PC-3 (cell line): ENCODE measurements at regions not wholly inside any gene's neighbourhood (a gene's known extent, or its start where the extent isn't known, plus 50 kb on each side); places are given as distances from the start of the nearest gene placed in this dataset.
A peak's percentile ranks its signal among the peaks of the same experiment; 100 is the strongest.

Source experiments
- ATAC-seq: fragments of 200-7000 bp; cut with Tn5 transposase; 2 replicates; pipeline ENCODE4 v1.9.1; 2020; ENCODE audit warnings: mild to moderate bottlenecking, moderate library complexity
- BruUV-seq: library from RNA; stranded (reverse); fragments of 400-500 nt; replicated peaks from 2 replicates; lab custom pipeline; 2021; lab: Mats Ljungman, UMichigan
- CTCF ChIA-PET: fragments of 300-600 bp; sonication (Branson Sonifier 250); formaldehyde crosslinking; loops from one replicate; lab custom pipeline; 2022; ENCODE audit warnings: antibody characterized with exemption; lab: Charles Lee
- POLR2A ChIA-PET: fragments of 300-600 bp; sonication (Branson Sonifier 250); formaldehyde crosslinking; loops from one replicate; lab custom pipeline; 2022; ENCODE audit warnings: antibody characterized with exemption; ENCODE audit not compliant: unreplicated experiment; lab: Charles Lee
- DNase-seq: peaks from one replicate; pipeline ENCODE4 v3.0.0-alpha.2; 2015
- H2AFZ ChIP-seq: fragments of 300-600 bp; sonication (generic); 2 replicates; pipeline ENCODE4 v1.6.0; 2016; ENCODE audit warnings: antibody characterized with exemption, low read length
- H3F3A ChIP-seq: fragments of 300-600 bp; sonication (generic); one replicate; pipeline ENCODE4 v1.6.0; 2017; ENCODE audit warnings: antibody characterized with exemption, low read length, control low read depth, mild to moderate bottlenecking; ENCODE audit not compliant: unreplicated experiment
- H3K27ac ChIP-seq: fragments of 300-600 bp; sonication (generic); 2 replicates; pipeline ENCODE4 v1.5.1; 2016; ENCODE audit warnings: mild to moderate bottlenecking, low read length
- H3K27me3 ChIP-seq: fragments of 300-600 bp; sonication (generic); 2 replicates; pipeline ENCODE4 v1.6.1; 2016; ENCODE audit warnings: low read length, mixed read lengths
- H3K36me3 ChIP-seq: fragments of 300-600 bp; sonication (generic); 2 replicates; pipeline ENCODE4 v1.6.1; 2016; ENCODE audit warnings: low read depth, mixed run types, low read length, mixed read lengths
- H3K4me1 ChIP-seq: fragments of 300-600 bp; sonication (generic); 2 replicates; pipeline ENCODE4 v1.5.1; 2016; ENCODE audit warnings: low read length; ENCODE audit not compliant: insufficient read depth
- H3K4me2 ChIP-seq: fragments of 300-600 bp; sonication (generic); 2 replicates; pipeline ENCODE4 v1.6.0; 2016; ENCODE audit warnings: low read length
- H3K4me3 ChIP-seq: fragments of 300-600 bp; sonication (generic); 2 replicates; pipeline ENCODE4 v1.5.1; 2016; ENCODE audit warnings: mild to moderate bottlenecking, low read length, mixed read lengths
- H3K79me2 ChIP-seq: fragments of 300-600 bp; sonication (generic); 2 replicates; pipeline ENCODE4 v1.6.1; 2017; ENCODE audit warnings: low read length, mixed read lengths
- H3K9ac ChIP-seq: fragments of 300-600 bp; sonication (generic); 2 replicates; pipeline ENCODE4 v1.6.0; 2016; ENCODE audit warnings: mild to moderate bottlenecking, low read length
- H3K9me2 ChIP-seq: fragments of 300-600 bp; sonication (generic); replicated peaks from 2 replicates; pipeline ENCODE4 v1.6.1; 2016; ENCODE audit warnings: mixed run types, low read length, mixed read lengths
- H3K9me3 ChIP-seq: fragments of 300-600 bp; sonication (generic); 2 replicates; pipeline ENCODE4 v1.6.1; 2016; ENCODE audit warnings: low read length, mixed read lengths
- H4K20me1 ChIP-seq: fragments of 300-600 bp; sonication (generic); 2 replicates; pipeline ENCODE4 v1.6.1; 2016; ENCODE audit warnings: low read length, mixed read lengths
- CTCF ChIP-seq: fragments of 300-600 bp; sonication (generic); conservative IDR thresholded peaks from 2 replicates; pipeline ENCODE4 v1.5.1; 2017; ENCODE audit warnings: antibody characterized with exemption, low read depth, mild to moderate bottlenecking, low read length
- EZH2 ChIP-seq: fragments of 300-600 bp; sonication (generic); IDR thresholded peaks from one replicate; pipeline ENCODE4 v1.6.1; 2017; ENCODE audit warnings: antibody characterized with exemption, mild to moderate bottlenecking, low read length; ENCODE audit not compliant: unreplicated experiment
- EZH2phosphoT487 ChIP-seq: fragments of 300-600 bp; sonication (generic); IDR thresholded peaks from 2 replicates; pipeline ENCODE4 v1.6.1; 2018; ENCODE audit warnings: mild to moderate bottlenecking, antibody characterized with exemption, low read length, borderline replicate concordance
- intact Hi-C: fragments of 100-400 bp; cut with micrococcal nuclease; formaldehyde crosslinking; loops from 2 replicates; pipeline ENCODE4 v1.9.0; 2023

- H3K79me2 ChIP-seq, result no peaks in the 10 kb centered on the region
- no peak overlapping the region for H3K4me2 ChIP-seq
- no peak for TF ChIP-seq EZH2phosphoT487
- TF ChIP-seq CTCF, result peak; percentile 58
- H3K9me2 ChIP-seq, result no peaks in the 10 kb centered on the region
- ChIA-PET CTCF (interaction anchor here (0.6 kb wide), 1 partner anchor 73 kb away, joined by 4 read pairs; no protein-coding TSS in a partner anchor), POLR2A (interaction anchor here (0.6 kb wide), 1 partner anchor 256 kb away, joined by 3 read pairs; no protein-coding TSS in a partner anchor)
- DNase-seq (peak; percentile 12), ATAC-seq (no peak)
- intact Hi-C loops, result loop anchor here (2.0 kb wide), 1 partner anchor 74 kb away; no protein-coding TSS in a partner anchor
- no peaks in the 10 kb centered on the region for H3K27me3 ChIP-seq
- H3K9ac ChIP-seq, result no peak overlapping the region
- no peaks in the 10 kb centered on the region for H3K36me3 ChIP-seq
- H3K27ac ChIP-seq, result no peak overlapping the region
- H2AFZ ChIP-seq, result no peak overlapping the region
- H3K4me3 ChIP-seq, result no peak overlapping the region
- no peaks in the 10 kb centered on the region for H4K20me1 ChIP-seq
- no peaks in the 10 kb centered on the region for H3K9me3 ChIP-seq
- no peaks in the 10 kb centered on the region for H3F3A ChIP-seq
- H3K4me1 ChIP-seq, result 0 out of 2 replicates have a peak, but pooled peaks cover 3% of the 10 kb centered on the region
- BruUV-seq, result no TSS peak
Observed at GRCh38 chr4:151530783-151531182, 121.8 kb downstream of the FHIP1A start.

GRCh38 chr4:151532001-151532708 lies 123.2 kb downstream of the FHIP1A start:
- ChIA-PET POLR2A (no interaction called here), CTCF (interaction anchor here (0.8 kb wide), 1 partner anchor 415 kb away, joined by 7 read pairs; no protein-coding TSS in a partner anchor)
- 0 out of 2 replicates have a peak, but pooled peaks cover 3% of the 10 kb centered on the region for H3K4me1 ChIP-seq
- no peak overlapping the region for H2AFZ ChIP-seq
- H3K9me2 ChIP-seq, result no peaks in the 10 kb centered on the region
- no peaks in the 10 kb centered on the region for H3K27me3 ChIP-seq
- no peak for DNase-seq
- BruUV-seq, result no TSS peak
- H4K20me1 ChIP-seq, result no peaks in the 10 kb centered on the region
- H3K27ac ChIP-seq, result no peak overlapping the region
- TF ChIP-seq CTCF (no peak), EZH2phosphoT487 (no peak), EZH2 (no peak)
- no peak overlapping the region for H3K4me3 ChIP-seq
- no peak overlapping the region for H3K9ac ChIP-seq
- no peaks in the 10 kb centered on the region for H3K9me3 ChIP-seq
- H3F3A ChIP-seq, result no peaks in the 10 kb centered on the region
- no peak overlapping the region for H3K4me2 ChIP-seq
- intact Hi-C loops, result no loop called here
- ATAC-seq, result no peak
- no peaks in the 10 kb centered on the region for H3K36me3 ChIP-seq
- H3K79me2 ChIP-seq, result no peaks in the 10 kb centered on the region

GRCh38 chr4:151534195-151534594 lies 125.2 kb downstream of the FHIP1A start:
- Histone ChIP-seq H3K9ac (no peak overlapping the region), H3K36me3 (no peaks in the 10 kb centered on the region), H3K27ac (no peak overlapping the region), H3K27me3 (no peaks in the 10 kb centered on the region), H2AFZ (no peak overlapping the region), H3K4me2 (no peak overlapping the region), H3F3A (no peaks in the 10 kb centered on the region), H3K9me2 (no peaks in the 10 kb centered on the region), H4K20me1 (no peaks in the 10 kb centered on the region), H3K4me1 (peaks cover 9% of the 10 kb centered on the region; the same call in 1 of the 2 replicates), H3K79me2 (no peaks in the 10 kb centered on the region), H3K4me3 (no peak overlapping the region), H3K9me3 (no peaks in the 10 kb centered on the region)
- ATAC-seq (no peak), DNase-seq (no peak)
- intact Hi-C loops, result no loop called here
- BruUV-seq, result no TSS peak
- ChIA-PET POLR2A (no interaction called here), CTCF (no interaction called here)
- TF ChIP-seq CTCF (no peak), EZH2phosphoT487 (no peak), EZH2 (no peak)
